ENCODE measurements at regions not wholly inside any gene's neighbourhood (a gene's known extent, or its start where the extent isn't known, plus 50 kb on each side); places are given as distances from the start of the nearest gene placed in this dataset.
A peak's percentile ranks its signal among the peaks of the same experiment; 100 is the strongest.
"Not testable (repeated sequence)": the region's sequence is repeated elsewhere in the genome, so short reads cannot be mapped to it uniquely, and the experiment has no call there.

DNA sequence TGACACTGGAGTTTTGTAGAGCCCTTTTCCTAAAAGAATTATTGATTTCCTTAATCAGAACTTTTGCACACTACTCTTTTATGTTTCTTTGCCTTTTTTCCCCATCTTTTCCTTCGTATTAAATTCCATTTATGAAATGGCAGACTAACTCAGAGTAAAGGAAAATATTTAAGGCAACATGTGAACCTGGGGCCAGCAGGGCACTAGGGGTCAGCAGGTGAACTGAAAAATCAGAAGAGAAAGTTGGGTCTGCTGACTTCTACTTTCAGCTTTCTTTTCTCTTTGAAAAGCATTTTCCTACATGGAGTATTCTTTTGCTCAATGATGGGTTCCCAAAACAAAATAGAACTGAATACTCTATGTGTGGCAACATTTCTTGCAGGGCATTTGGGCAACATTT is 226.6 kb upstream of the EXOC2 start:
- DNase-seq (ENCODE audit: low read depth in 4 of 4, low spot score in 3 of 4), result no peak

DNA sequence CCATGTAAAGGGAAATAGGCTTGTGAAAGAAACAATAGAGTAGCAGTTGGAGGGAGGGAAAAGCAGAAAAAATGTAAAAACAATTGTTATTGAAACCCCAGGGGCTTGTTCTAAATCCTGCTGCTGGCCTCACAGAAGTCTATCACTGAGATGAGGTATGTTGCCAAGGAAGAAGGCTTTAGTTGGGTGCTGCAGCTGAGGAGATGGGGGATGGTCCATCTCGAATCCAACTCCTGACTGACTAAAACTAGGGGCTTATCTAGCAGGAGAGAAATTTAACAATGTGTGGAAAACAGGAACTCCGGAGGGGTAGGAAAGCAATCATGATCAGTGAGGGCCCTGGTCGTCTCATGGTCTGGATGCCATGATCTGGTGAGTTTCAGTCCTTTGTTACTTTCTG is 225.0 kb upstream of the EXOC2 start:
- no peak for DNase-seq (ENCODE audit: low read depth in 4 of 4, low spot score in 3 of 4)

DNA sequence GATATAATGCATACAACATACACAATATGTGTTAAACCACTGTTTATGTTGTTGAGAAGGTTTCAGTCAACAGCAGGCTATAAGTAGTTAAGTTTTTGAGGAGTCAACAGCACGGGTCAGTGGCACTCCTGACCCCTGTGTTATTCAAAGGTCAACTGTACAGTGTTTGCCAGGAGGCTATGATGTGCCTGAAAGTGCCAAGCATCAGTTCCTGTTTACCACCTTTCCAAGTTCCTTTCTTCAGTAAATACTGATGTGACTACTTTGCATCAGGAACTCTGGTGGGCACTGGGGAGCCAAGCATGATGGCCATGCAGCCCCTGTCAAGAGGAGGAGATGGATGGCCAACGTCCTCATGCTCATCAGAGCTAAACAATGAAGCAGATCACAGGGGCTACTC is 224.4 kb upstream of the EXOC2 start:
- no peak for DNase-seq (ENCODE audit: low read depth in 4 of 4, low spot score in 3 of 4)

- DNase-seq (ENCODE audit: low read depth in 4 of 4, low spot score in 3 of 4), result no peak
Observed at GRCh38 chr6:916131-916530, 223.2 kb upstream of the EXOC2 start.

GRCh38 chr6:912871-913835 is 220.2 kb upstream of the EXOC2 start:
- peak in 3 of 4 donors; percentile 12 to 30 (median 19) for DNase-seq (ENCODE audit: low read depth in 4 of 4, low spot score in 3 of 4)

DNA sequence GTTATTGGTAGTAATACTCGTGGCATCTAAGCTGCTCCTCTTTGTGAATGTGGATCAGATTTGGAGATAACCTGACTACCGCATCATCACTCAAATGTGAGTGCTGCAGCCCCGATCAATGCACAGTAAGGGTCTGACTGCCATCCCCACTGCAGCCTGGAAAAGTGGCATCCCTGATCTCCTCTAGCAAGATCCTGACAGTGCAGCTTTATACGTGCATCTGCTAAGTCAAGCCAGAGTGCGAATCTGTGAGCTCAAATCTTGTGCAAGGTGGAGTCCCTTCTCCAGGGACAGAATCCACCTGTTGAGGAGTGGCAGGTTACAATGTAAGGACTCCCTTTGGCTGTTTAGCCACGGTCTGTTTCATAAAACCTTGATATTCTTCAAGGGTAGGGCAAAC is 215.0 kb upstream of the EXOC2 start:
- DNase-seq (ENCODE audit: low read depth in 4 of 4, low spot score in 3 of 4), result no peak

DNA sequence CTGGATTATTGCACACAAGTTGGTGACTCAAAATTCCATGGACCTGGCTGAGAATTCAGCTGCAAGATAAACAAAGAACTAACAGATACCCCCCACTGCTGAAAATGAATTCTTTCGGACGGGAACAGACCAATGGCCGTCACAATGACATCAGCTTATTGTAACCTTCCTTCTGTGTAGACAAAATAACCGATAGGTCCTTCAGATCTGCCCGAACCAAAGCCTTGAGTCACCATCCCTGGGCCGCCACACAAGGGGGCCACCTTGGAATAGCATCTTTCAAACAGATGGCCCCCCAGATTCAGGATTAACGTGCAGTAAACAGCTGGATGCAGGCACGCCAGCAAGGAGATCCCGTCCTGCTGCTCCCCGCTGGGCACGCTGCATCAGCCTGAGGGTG is 214.0 kb upstream of the EXOC2 start:
- DNase-seq (ENCODE audit: low read depth in 4 of 4, low spot score in 3 of 4), result no peak

DNA sequence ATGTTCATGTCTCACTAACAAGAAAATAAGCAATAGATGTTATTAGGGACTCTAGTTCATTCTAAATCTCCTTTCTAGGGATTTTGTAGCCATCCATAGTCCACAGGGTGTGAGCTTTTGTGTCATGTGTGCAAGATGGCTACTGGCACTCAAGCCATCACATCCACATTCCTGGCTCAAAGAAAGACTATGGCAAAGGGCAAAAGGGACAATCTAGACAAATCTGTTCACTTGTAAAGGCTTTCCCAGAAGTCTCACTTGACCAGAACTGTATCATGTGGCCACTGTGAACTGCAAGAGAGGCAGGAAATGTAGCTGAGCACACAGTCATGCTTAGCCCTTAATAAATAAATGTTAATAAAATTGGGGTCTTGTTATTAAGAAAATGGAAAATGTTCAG is 212.6 kb upstream of the EXOC2 start:
- no peak for DNase-seq (ENCODE audit: low read depth in 4 of 4, low spot score in 3 of 4)

DNA sequence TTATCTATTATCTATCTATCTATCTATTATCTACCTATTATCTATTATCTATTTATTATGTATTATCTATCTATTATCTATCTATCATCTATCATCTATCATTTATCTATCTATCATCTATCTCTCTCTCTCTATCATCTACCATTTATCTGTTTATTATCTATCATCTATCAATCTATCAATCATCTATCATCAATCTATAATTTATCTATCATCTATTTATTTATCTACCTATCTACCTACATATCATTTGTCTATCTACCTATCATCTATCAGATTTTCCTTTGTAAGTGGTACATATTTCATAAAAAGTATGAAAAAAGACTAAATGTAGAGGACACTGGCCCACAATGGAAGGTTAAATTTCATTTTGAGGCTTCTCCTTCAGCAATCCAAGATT is 212.1 kb upstream of the EXOC2 start:
- no peak for DNase-seq (ENCODE audit: low read depth in 4 of 4, low spot score in 3 of 4)

DNA sequence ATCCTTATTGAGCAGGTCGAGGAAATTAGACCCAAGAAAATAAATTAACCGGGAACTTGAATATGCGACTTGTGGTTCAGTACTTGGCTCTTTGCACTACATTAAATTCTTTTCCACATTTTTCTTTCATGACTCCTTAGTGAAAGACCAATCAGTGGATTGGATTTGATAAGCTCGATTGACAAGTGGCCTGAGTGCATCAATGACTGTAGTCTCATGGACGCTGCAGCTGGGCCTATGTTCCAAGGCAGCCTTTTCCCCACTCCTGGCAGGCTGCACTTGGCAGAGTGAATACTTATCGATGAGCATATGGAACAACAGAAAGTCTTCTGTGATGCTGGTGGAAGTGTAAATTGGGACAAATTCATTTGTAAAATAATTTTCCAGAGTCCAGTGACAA is 210.8 kb upstream of the EXOC2 start:
- DNase-seq (ENCODE audit: low read depth in 4 of 4, low spot score in 3 of 4), result no peak

DNA sequence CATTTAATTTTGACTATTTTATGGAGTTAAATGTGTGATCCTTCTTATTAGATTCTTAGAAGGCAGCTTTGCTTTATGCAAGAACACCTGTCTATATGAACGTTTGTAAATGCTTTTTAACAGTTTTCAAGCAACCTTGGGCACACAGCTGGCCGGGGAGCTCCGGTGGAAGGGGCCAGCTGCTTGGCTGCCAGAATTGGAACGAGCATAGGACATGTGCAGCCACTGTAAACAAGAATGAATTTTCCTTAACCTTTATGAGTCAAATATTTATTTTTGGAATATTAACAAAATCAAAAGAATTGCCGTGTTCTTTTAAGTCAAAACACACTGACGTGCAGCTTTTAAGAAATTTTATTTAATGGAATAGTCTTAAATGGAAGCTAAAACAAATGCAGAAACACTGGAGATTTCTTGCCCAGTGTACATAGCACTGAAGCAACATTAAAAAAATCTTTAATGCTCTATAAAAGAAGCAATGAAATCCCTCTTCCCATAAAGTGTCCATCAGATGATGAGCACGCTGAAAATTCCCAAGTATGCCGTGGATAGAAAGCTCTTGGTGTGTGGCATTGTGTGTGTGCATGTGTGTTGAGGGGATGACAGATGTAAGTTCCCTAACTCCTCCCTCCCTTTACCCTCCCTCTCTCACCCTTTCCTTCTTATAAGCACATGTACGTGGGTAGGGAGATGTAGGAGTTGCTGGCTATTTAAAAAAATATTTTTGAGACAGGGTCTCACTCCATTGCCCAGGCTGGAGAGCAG is 208.9 kb upstream of the EXOC2 start:
- no peak for DNase-seq (ENCODE audit: low read depth in 4 of 4, low spot score in 3 of 4)

GRCh38 chr6:900716-901605 is 208.0 kb upstream of the EXOC2 start:
- no peak for DNase-seq (ENCODE audit: low read depth in 4 of 4, low spot score in 3 of 4)

- DNase-seq (ENCODE audit: low read depth in 4 of 4, low spot score in 3 of 4), result no peak
Observed at GRCh38 chr6:897528-898207, 204.7 kb upstream of the EXOC2 start.

DNA sequence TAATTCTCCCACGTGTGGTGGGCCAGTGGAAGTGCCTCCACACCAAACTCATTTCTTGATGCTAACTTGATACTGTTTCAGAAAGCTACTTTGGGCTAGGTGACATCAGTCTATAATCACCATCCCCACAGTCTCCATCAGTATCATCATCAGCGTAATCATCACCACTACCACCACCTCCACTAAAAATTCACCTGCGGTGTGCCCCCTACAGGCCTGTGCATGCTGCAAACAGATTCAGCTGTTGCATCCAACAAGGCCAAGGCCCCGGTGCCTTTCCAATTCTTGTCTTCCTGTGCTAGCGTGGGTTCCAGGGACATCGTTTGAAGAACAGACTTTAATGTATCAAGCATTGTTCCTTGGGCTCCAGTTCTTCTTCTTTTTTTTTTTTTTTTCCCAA is 201.3 kb upstream of the EXOC2 start:
- DNase-seq (ENCODE audit: low read depth in 4 of 4, low spot score in 3 of 4), result no peak

GRCh38 chr6:890995-891394 is 198.1 kb upstream of the EXOC2 start:
- DNase-seq (ENCODE audit: low read depth in 4 of 4, low spot score in 3 of 4), result no peak

GRCh38 chr6:890201-890600 is 197.3 kb upstream of the EXOC2 start:
- no peak for DNase-seq (ENCODE audit: low read depth in 4 of 4, low spot score in 3 of 4)

DNA sequence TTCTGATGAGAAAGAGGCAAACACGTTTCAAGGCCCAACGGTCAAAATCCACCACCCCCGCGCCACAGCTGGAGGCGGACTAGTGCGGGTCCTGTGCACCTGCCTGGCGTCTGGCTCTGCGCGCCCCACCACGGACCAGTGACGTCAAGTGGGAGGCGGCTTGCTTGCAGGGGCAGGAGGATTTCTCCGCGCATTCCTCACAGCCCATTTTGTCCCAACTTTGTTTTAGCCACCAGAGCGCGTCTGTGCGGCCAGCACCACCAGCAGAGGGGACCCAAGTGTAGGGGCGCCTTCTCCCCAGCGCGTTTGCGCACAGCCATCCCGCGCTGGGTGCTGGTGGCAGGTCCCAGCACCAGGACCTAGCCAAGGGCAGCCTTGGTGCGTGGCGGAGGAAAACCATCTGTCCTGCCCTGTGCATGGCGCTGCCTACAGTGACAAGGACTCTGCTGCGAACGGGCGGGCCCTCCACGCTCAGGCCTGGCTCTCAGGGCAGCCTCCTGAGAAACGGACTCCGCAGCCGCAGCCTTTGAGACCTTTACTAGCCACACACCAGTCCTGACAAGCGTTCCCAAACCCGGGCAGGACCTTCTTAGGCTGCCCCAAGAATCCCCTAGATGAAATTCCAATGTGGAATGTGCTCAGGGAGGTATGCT is 194.8 kb upstream of the EXOC2 start:
- DNase-seq (ENCODE audit: low read depth in 4 of 4, low spot score in 3 of 4), result no peak

DNA sequence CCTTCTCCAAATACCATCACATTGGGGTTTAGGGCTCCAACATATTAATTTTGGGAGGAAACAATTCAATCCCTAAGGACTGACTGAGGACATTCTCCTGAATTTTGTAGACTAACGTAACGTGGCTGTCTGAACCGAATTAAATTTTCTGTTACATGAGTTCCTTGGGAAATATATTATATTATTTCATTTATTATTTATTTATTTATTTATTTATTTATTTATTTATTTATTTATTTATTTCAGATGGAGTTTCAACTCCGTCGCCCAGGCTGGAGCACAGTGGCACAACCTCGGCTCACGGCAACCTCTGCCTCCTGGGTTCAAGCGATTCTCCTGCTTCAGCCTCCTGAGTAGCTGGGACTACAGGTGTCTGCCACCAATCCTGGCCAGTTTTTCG is 193.2 kb upstream of the EXOC2 start:
- not testable (repeated sequence) for DNase-seq (ENCODE audit: low read depth in 4 of 4, low spot score in 3 of 4)

DNA sequence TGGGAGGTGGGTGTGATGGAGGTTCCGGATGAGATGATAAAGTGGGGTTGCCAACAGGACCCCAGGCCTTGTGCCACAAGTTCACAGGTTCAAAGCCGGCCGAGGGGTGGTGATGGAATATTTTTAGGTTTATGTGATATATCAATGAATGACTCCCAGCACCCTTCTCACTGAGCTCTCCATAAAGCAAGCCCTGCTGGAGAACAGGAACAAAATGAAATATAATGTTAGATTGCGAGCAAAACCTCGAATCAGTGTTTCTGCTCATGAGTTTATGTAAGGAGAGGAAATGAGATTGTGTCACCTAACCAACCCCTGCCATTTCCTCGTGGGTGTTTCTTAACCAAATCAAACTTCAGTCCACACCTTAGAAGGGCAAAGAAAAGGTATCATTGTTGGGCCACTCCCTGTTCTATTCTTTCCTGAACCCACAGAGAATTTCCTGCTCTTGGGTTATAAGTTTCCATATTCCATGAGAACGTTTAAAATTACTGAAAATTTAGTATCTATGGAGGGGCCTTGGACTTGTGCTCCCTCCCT is 192.2 kb upstream of the EXOC2 start:
- no peak for DNase-seq (ENCODE audit: low read depth in 4 of 4, low spot score in 3 of 4)

DNA sequence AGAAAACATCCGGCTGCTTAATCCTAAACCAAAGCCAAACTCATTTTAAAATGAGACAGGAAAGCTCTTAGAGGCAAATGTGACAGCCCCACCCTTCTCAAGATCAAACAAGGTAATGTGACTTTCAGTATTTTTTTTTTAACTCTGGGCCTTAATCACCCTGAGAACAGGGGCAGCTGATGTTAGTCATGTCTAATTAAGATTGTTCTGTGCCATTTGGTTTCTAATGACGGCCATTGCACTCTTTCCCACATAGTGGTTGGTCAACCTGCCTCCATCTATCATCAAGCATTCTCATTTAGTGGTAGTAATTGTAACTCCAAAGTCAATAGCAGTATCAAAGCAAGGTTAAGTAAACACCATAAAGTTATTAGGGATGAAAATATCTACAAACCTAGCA is 191.6 kb upstream of the EXOC2 start:
- DNase-seq (ENCODE audit: low read depth in 4 of 4, low spot score in 3 of 4), result no peak

Data from left renal pelvis (tissue), 4 donors.